Caco-2 (cell line): ENCODE measurements at regions not wholly inside any gene's neighbourhood (a gene's known extent, or its start where the extent isn't known, plus 50 kb on each side); places are given as distances from the start of the nearest gene placed in this dataset.

Experiments
- BruUV-seq: library from RNA; stranded (reverse); fragments of 400-500 nt; replicated peaks from 2 replicates; lab custom pipeline; 2021; lab: Mats Ljungman, UMichigan
- CTCF ChIA-PET: fragments of 300-600 bp; sonication (Branson Sonifier 250); formaldehyde crosslinking; loops from one replicate; lab custom pipeline; 2022; ENCODE audit warnings: antibody characterized with exemption; lab: Charles Lee
- POLR2A ChIA-PET: fragments of 300-600 bp; sonication (Branson Sonifier 250); formaldehyde crosslinking; loops from one replicate; lab custom pipeline; 2022; ENCODE audit warnings: antibody characterized with exemption; lab: Charles Lee
- DNase-seq, 2 experiments: peaks; one replicate each; pipeline versions ENCODE4 v3.0.0 to v3.0.0-alpha.2; 2020 to 2022
- H3K27me3 ChIP-seq: replicated peaks from 2 replicates; pipeline ENCODE4 v1.6.0; 2011; ENCODE audit warnings: low read length; ENCODE audit not compliant: control insufficient read depth, insufficient read depth
- H3K36me3 ChIP-seq: 2 replicates; pipeline ENCODE4 v1.5.1; 2011; ENCODE audit warnings: low read length; ENCODE audit not compliant: control insufficient read depth, insufficient read depth
- H3K4me1 ChIP-seq: fragments of 250-450 bp; sonication (Bioruptor Pico); 2 replicates; pipeline ENCODE4 v1.5.1; 2020; ENCODE audit warnings: mild to moderate bottlenecking
- H3K4me3 ChIP-seq: 2 replicates; pipeline ENCODE4 v1.5.1; 2011; ENCODE audit warnings: low read depth, mild to moderate bottlenecking, control low read depth, low read length
- H3K9me3 ChIP-seq: fragments of 250-450 bp; sonication (Bioruptor Pico); 2 replicates; pipeline ENCODE4 v1.5.1; 2020; ENCODE audit warnings: mild to moderate bottlenecking, moderate library complexity
- H3K27ac Mint-ChIP-seq: one replicate; pipeline ENCODE4 v1.8.0; 2022; ENCODE audit warnings: mixed read lengths; ENCODE audit not compliant: unreplicated experiment
- H3K27me3 Mint-ChIP-seq: one replicate; pipeline ENCODE4 v1.8.0; 2022; ENCODE audit warnings: mixed read lengths; ENCODE audit not compliant: insufficient read depth, unreplicated experiment
- H3K36me3 Mint-ChIP-seq: one replicate; pipeline ENCODE4 v1.8.0; 2022; ENCODE audit warnings: mild to moderate bottlenecking, mixed read lengths; ENCODE audit not compliant: insufficient read depth, unreplicated experiment
- H3K4me1 Mint-ChIP-seq: one replicate; pipeline ENCODE4 v1.8.0; 2022; ENCODE audit warnings: low read depth, mixed read lengths; ENCODE audit not compliant: unreplicated experiment
- H3K4me3 Mint-ChIP-seq: one replicate; pipeline ENCODE4 v1.8.0; 2022; ENCODE audit warnings: mild to moderate bottlenecking, moderate library complexity, mixed read lengths; ENCODE audit not compliant: unreplicated experiment
- H3K9me3 Mint-ChIP-seq: one replicate; pipeline ENCODE4 v1.8.0; 2022; ENCODE audit warnings: mixed read lengths; ENCODE audit not compliant: unreplicated experiment
- intact Hi-C: fragments of 100-400 bp; cut with micrococcal nuclease; formaldehyde crosslinking; loops from one replicate; pipeline ENCODE4 v1.10.0; 2022; ENCODE audit not compliant: unreplicated experiment
- TF ChIP-seq, protein P1 (sequence below), 2 experiments: fragments of 200-600 bp in 1 of 2; IDR thresholded peaks; 1 replicate in 1 of 2; 2 replicates in 1 of 2; pipeline versions ENCODE4 v1.5.1 to v1.8.0; 2011 to 2022; ENCODE audit warnings: antibody characterized with exemption in 1 of 2, control low read depth in 1 of 2, inconsistent platforms in 1 of 2, low read depth in 1 of 2, low read length in 1 of 2, mild to moderate bottlenecking in 1 of 2, moderate library complexity in 1 of 2; ENCODE audit not compliant: insufficient read depth in 1 of 2, severe bottlenecking in 1 of 2, unreplicated experiment in 1 of 2

- ChIA-PET POLR2A (no interaction called here), CTCF (no interaction called here)
- no peaks in the 10 kb centered on the region for H3K36me3 Mint-ChIP-seq
- H3K27me3 ChIP-seq = no peaks in the 10 kb centered on the region
- BruUV-seq = no TSS peak
- TF ChIP-seq, protein P1, sequence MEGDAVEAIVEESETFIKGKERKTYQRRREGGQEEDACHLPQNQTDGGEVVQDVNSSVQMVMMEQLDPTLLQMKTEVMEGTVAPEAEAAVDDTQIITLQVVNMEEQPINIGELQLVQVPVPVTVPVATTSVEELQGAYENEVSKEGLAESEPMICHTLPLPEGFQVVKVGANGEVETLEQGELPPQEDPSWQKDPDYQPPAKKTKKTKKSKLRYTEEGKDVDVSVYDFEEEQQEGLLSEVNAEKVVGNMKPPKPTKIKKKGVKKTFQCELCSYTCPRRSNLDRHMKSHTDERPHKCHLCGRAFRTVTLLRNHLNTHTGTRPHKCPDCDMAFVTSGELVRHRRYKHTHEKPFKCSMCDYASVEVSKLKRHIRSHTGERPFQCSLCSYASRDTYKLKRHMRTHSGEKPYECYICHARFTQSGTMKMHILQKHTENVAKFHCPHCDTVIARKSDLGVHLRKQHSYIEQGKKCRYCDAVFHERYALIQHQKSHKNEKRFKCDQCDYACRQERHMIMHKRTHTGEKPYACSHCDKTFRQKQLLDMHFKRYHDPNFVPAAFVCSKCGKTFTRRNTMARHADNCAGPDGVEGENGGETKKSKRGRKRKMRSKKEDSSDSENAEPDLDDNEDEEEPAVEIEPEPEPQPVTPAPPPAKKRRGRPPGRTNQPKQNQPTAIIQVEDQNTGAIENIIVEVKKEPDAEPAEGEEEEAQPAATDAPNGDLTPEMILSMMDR (IDR thresholded peaks at IDR 0.05; ENCODE audit: insufficient read depth in 1 of 2, low read depth in 1 of 2, low read length in 1 of 2, severe bottlenecking in 1 of 2, unreplicated experiment in 1 of 2) = no peak
- peaks cover 5% of the 10 kb centered on the region for H3K27me3 Mint-ChIP-seq
- H3K4me1 ChIP-seq = no peaks in the 10 kb centered on the region
- no peaks in the 10 kb centered on the region for H3K9me3 Mint-ChIP-seq
- DNase-seq = no peak
- no peak overlapping the region for H3K4me3 Mint-ChIP-seq
- intact Hi-C loops = no loop called here
- no peak overlapping the region for H3K27ac Mint-ChIP-seq
- H3K4me3 ChIP-seq = no peak overlapping the region
- no peaks in the 10 kb centered on the region for H3K36me3 ChIP-seq
- H3K9me3 ChIP-seq = no peaks in the 10 kb centered on the region
- no peaks in the 10 kb centered on the region for H3K4me1 Mint-ChIP-seq
Observed at GRCh38 chr2:144607891-144608521, 88.1 kb upstream of the ZEB2 start.

GRCh38 chr2:144607099-144607498, 87.2 kb upstream of the ZEB2 start:
- BruUV-seq = no TSS peak
- no peaks in the 10 kb centered on the region for H3K4me1 ChIP-seq
- ChIA-PET CTCF (no interaction called here), POLR2A (no interaction called here)
- intact Hi-C loops = no loop called here
- DNase-seq = no peak
- Mint-ChIP-seq H3K4me3 (no peak overlapping the region), H3K36me3 (no peaks in the 10 kb centered on the region), H3K4me1 (no peaks in the 10 kb centered on the region), H3K27me3 (peaks cover 5% of the 10 kb centered on the region), H3K9me3 (no peaks in the 10 kb centered on the region), H3K27ac (no peak overlapping the region)
- no peak overlapping the region for H3K4me3 ChIP-seq
- H3K36me3 ChIP-seq = no peaks in the 10 kb centered on the region
- TF ChIP-seq, protein P1 (IDR thresholded peaks at IDR 0.05; ENCODE audit: insufficient read depth in 1 of 2, low read depth in 1 of 2, low read length in 1 of 2, severe bottlenecking in 1 of 2, unreplicated experiment in 1 of 2) = no peak
- no peaks in the 10 kb centered on the region for H3K9me3 ChIP-seq
- no peaks in the 10 kb centered on the region for H3K27me3 ChIP-seq

DNA sequence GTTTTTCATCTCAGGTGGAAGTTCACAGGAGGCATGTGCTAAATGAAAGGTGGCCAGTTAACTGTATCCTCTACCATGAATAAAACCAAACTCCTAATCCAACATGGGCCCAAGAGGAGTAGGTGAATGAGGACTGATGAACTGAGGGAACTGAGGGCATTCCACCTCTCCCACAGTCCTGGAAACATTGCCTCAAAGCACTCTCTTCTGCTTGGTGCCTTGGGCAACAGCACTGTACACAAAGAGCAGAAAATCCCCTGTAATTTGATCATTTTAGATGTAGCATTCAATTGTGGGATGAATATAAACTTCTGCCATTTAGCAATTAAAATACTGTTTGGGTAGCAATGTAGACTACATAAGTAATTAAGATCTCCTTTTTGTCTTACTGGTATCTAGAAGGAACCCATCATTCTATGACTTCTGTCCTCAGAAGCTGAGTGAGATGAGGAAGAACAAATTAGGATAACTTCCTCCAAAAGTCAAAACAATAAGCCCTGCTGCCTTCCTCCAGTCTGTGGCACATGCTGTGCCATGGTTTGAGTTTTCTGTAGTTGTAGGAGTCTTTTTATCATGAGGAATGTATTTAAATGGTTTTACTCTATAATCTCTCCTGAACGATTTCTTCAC, 86.7 kb upstream of the ZEB2 start:
- TF ChIP-seq, protein P1 (IDR thresholded peaks at IDR 0.05; ENCODE audit: insufficient read depth in 1 of 2, low read depth in 1 of 2, low read length in 1 of 2, severe bottlenecking in 1 of 2, unreplicated experiment in 1 of 2) = no peak
- Mint-ChIP-seq H3K9me3 (no peaks in the 10 kb centered on the region), H3K4me1 (no peaks in the 10 kb centered on the region), H3K4me3 (no peak overlapping the region), H3K27me3 (peaks cover 5% of the 10 kb centered on the region), H3K36me3 (no peaks in the 10 kb centered on the region), H3K27ac (no peak overlapping the region)
- ChIA-PET CTCF (no interaction called here), POLR2A (no interaction called here)
- no TSS peak for BruUV-seq
- intact Hi-C loops = no loop called here
- no peak for DNase-seq
- H3K27me3 ChIP-seq = no peaks in the 10 kb centered on the region
- H3K4me1 ChIP-seq = no peaks in the 10 kb centered on the region
- H3K4me3 ChIP-seq = no peak overlapping the region
- H3K36me3 ChIP-seq = no peaks in the 10 kb centered on the region
- H3K9me3 ChIP-seq = no peaks in the 10 kb centered on the region
